Tibial nerve (tissue), 4 donors: ENCODE measurements at regions not wholly inside any gene's neighbourhood (a gene's known extent, or its start where the extent isn't known, plus 50 kb on each side); places are given as distances from the start of the nearest gene placed in this dataset.

Experiments used
- CTCF ChIP-seq, 5 experiments: fragments of 200-600 bp in 3 of 5; fragments of 450-650 bp in 2 of 5; sonication (generic) in 3 of 5; IDR thresholded peaks; one replicate each; pipeline ENCODE4 v1.5.1; 2016 to 2019; ENCODE audit warnings: antibody characterized with exemption in 5 of 5, mild to moderate bottlenecking in 3 of 5, moderate library complexity in 2 of 5
- EP300 ChIP-seq, 2 donors: sonication (generic); formaldehyde crosslinking; IDR thresholded peaks; one replicate each; pipeline ENCODE4 v1.6.1; 2017; ENCODE audit warnings: antibody characterized with exemption in 2 of 2, mild to moderate bottlenecking in 1 of 2
- POLR2A ChIP-seq, 2 donors: fragments of 450-650 bp; IDR thresholded peaks; one replicate each; pipeline ENCODE4 v1.6.1; 2017; ENCODE audit warnings: antibody characterized with exemption in 2 of 2, mild to moderate bottlenecking in 2 of 2, moderate library complexity in 2 of 2

- TF ChIP-seq CTCF (IDR thresholded peaks at IDR 0.05), result no peak
- no peak for TF ChIP-seq POLR2A (IDR thresholded peaks at IDR 0.05)
- TF ChIP-seq EP300 (IDR thresholded peaks at IDR 0.05), result no peak
Measured at GRCh38 chr13:37485756-37486155, 112.8 kb downstream of the POSTN start.
